Stimulated activated naive B cell treated with anti-CD40 and anti-IgM and Interleukin-4, amounts not matched to agents 10 μg/mL and 1 μg/mL and 100 μg/mL, for 72 hours (primary cell): ENCODE measurements at regions not wholly inside any gene's neighbourhood (a gene's known extent, or its start where the extent isn't known, plus 50 kb on each side); places are given as distances from the start of the nearest gene placed in this dataset.

Experiments used
- ATAC-seq, 2 donors: fragments of 150-1000 bp; cut with Tn5 transposase; replicated peaks; 2 replicates each; pipeline ENCODE4 v1.10.0; 2021; ENCODE audit warnings: moderate library complexity in 1 of 2
- DNase-seq: peaks from one replicate; pipeline ENCODE4 v3.0.0; 2021
- H3K27ac Mint-ChIP-seq: one replicate; pipeline ENCODE4 v1.8.0; 2022; ENCODE audit warnings: mild to moderate bottlenecking, mixed read lengths
- H3K27me3 Mint-ChIP-seq, 2 donors: one replicate each; pipeline ENCODE4 v1.8.0; 2022; ENCODE audit warnings: mixed read lengths in 2 of 2
- H3K36me3 Mint-ChIP-seq, 2 donors: one replicate each; pipeline ENCODE4 v1.8.0; 2022; ENCODE audit warnings: mixed read lengths in 2 of 2, mild to moderate bottlenecking in 1 of 2
- H3K4me1 Mint-ChIP-seq, 2 donors: one replicate each; pipeline ENCODE4 v1.8.0; 2022; ENCODE audit warnings: mixed read lengths in 2 of 2, mild to moderate bottlenecking in 1 of 2
- H3K4me3 Mint-ChIP-seq, 2 donors: one replicate each; pipeline ENCODE4 v1.8.0; 2022; ENCODE audit warnings: mild to moderate bottlenecking in 2 of 2, mixed read lengths in 2 of 2, moderate library complexity in 1 of 2
- H3K9me3 Mint-ChIP-seq, 2 donors: one replicate each; pipeline ENCODE4 v1.8.0; 2022; ENCODE audit warnings: mixed read lengths in 2 of 2, mild to moderate bottlenecking in 1 of 2

- ATAC-seq = no peak
- Mint-ChIP-seq H3K4me3 (no peak overlapping the region), H3K27ac (no peak overlapping the region), H3K36me3 (no peaks in the 10 kb centered on the region), H3K27me3 (no peaks in the 10 kb centered on the region), H3K9me3 (no peaks in the 10 kb centered on the region), H3K4me1 (peaks cover 0 to 9% of the 10 kb centered on the region in 2 donors)
- no peak for DNase-seq
Measured at GRCh38 chr6:124877468-124877867, 84.8 kb upstream of the RNF217 start.

- ATAC-seq (no peak), DNase-seq (no peak)
- Mint-ChIP-seq H3K27me3 (no peaks in the 10 kb centered on the region), H3K4me3 (no peak overlapping the region), H3K9me3 (no peaks in the 10 kb centered on the region), H3K36me3 (no peaks in the 10 kb centered on the region), H3K27ac (no peak overlapping the region), H3K4me1 (peaks cover 0 to 19% of the 10 kb centered on the region in 2 donors)
Measured at GRCh38 chr6:124879110-124879991, 82.9 kb upstream of the RNF217 start.

- H3K9me3 Mint-ChIP-seq = no peaks in the 10 kb centered on the region
- no peaks in the 10 kb centered on the region for H3K27me3 Mint-ChIP-seq
- no peak overlapping the region for H3K27ac Mint-ChIP-seq
- H3K4me3 Mint-ChIP-seq = no peak overlapping the region
- ATAC-seq = no peak
- H3K36me3 Mint-ChIP-seq = no peaks in the 10 kb centered on the region
- DNase-seq = no peak
- H3K4me1 Mint-ChIP-seq = peaks cover 0 to 19% of the 10 kb centered on the region in 2 donors
Measured at GRCh38 chr6:124879992-124880355, 82.3 kb upstream of the RNF217 start.

- no peak for ATAC-seq
- Mint-ChIP-seq H3K36me3 (no peaks in the 10 kb centered on the region), H3K27me3 (no peaks in the 10 kb centered on the region), H3K27ac (no peak overlapping the region), H3K4me3 (no peak overlapping the region), H3K4me1 (peaks cover 0 to 19% of the 10 kb centered on the region in 2 donors), H3K9me3 (no peaks in the 10 kb centered on the region)
- no peak for DNase-seq
Measured at GRCh38 chr6:124881898-124882578, 80.2 kb upstream of the RNF217 start.

- Mint-ChIP-seq H3K27me3 (no peaks in the 10 kb centered on the region), H3K4me3 (no peak overlapping the region), H3K27ac (no peak overlapping the region), H3K4me1 (peaks cover 4 to 19% of the 10 kb centered on the region in 2 donors), H3K36me3 (no peaks in the 10 kb centered on the region), H3K9me3 (no peaks in the 10 kb centered on the region)
- ATAC-seq = no peak
- DNase-seq = no peak
Measured at GRCh38 chr6:124882579-124883393, 79.5 kb upstream of the RNF217 start.

GRCh38 chr6:124885171-124885570, 77.1 kb upstream of the RNF217 start:
- no peak overlapping the region for H3K4me3 Mint-ChIP-seq
- H3K4me1 Mint-ChIP-seq = peaks cover 14 to 32% of the 10 kb centered on the region in 2 donors
- no peaks in the 10 kb centered on the region for H3K9me3 Mint-ChIP-seq
- no peaks in the 10 kb centered on the region for H3K27me3 Mint-ChIP-seq
- DNase-seq (no peak), ATAC-seq (no peak)
- no peaks in the 10 kb centered on the region for H3K36me3 Mint-ChIP-seq
- H3K27ac Mint-ChIP-seq = no peak overlapping the region

- Mint-ChIP-seq H3K4me1 (peaks cover 14 to 17% of the 10 kb centered on the region in 2 donors), H3K27ac (no peak overlapping the region), H3K36me3 (no peaks in the 10 kb centered on the region), H3K9me3 (no peaks in the 10 kb centered on the region), H3K4me3 (no peak overlapping the region), H3K27me3 (no peaks in the 10 kb centered on the region)
- DNase-seq (no peak), ATAC-seq (no peak)
Measured at GRCh38 chr6:124887872-124888580, 74.2 kb upstream of the RNF217 start.

- DNase-seq (no peak), ATAC-seq (no peak)
- no peak overlapping the region for H3K27ac Mint-ChIP-seq
- H3K4me1 Mint-ChIP-seq = peaks cover 13 to 14% of the 10 kb centered on the region in 2 donors
- no peaks in the 10 kb centered on the region for H3K36me3 Mint-ChIP-seq
- peak overlapping the region; percentile 51 to 60 for H3K4me3 Mint-ChIP-seq
- H3K9me3 Mint-ChIP-seq = no peaks in the 10 kb centered on the region
- no peaks in the 10 kb centered on the region for H3K27me3 Mint-ChIP-seq
Measured at GRCh38 chr6:124888581-124889371, 73.5 kb upstream of the RNF217 start.

GRCh38 chr6:124901084-124901483, 61.2 kb upstream of the RNF217 start:
- Mint-ChIP-seq H3K9me3 (no peaks in the 10 kb centered on the region), H3K4me1 (no peaks in the 10 kb centered on the region), H3K36me3 (no peaks in the 10 kb centered on the region), H3K27me3 (peaks cover 0 to 4% of the 10 kb centered on the region in 2 donors), H3K4me3 (no peak overlapping the region), H3K27ac (no peak overlapping the region)
- ATAC-seq (no peak), DNase-seq (no peak)

- Mint-ChIP-seq H3K4me1 (no peaks in the 10 kb centered on the region), H3K4me3 (no peak overlapping the region), H3K27ac (no peak overlapping the region), H3K36me3 (no peaks in the 10 kb centered on the region), H3K9me3 (peaks cover 0 to 2% of the 10 kb centered on the region in 2 donors), H3K27me3 (peaks cover 0 to 4% of the 10 kb centered on the region in 2 donors)
- ATAC-seq (no peak), DNase-seq (no peak)
Measured at GRCh38 chr6:124903797-124904196, 58.4 kb upstream of the RNF217 start.

- Mint-ChIP-seq H3K4me3 (no peak overlapping the region), H3K27ac (no peak overlapping the region), H3K4me1 (no peaks in the 10 kb centered on the region), H3K27me3 (peaks cover 0 to 4% of the 10 kb centered on the region in 2 donors), H3K9me3 (peaks cover 0 to 2% of the 10 kb centered on the region in 2 donors), H3K36me3 (no peaks in the 10 kb centered on the region)
- DNase-seq (no peak), ATAC-seq (no peak)
Measured at GRCh38 chr6:124907596-124907995, 54.6 kb upstream of the RNF217 start.
